GM10248 (cell line): ENCODE measurements at regions not wholly inside any gene's neighbourhood (a gene's known extent, or its start where the extent isn't known, plus 50 kb on each side); places are given as distances from the start of the nearest gene placed in this dataset.

ENCODE experiments used
- CTCF ChIA-PET: fragments of 300-600 bp; sonication (Branson Sonifier 250); formaldehyde crosslinking; extraction: SDS; loops from one replicate; lab custom pipeline; 2021; ENCODE audit warnings: antibody characterized with exemption; lab: Yijun Ruan, JAX
- POLR2A ChIA-PET: fragments of 350-650 bp; sonication (Branson Sonifier 250); formaldehyde crosslinking; extraction: SDS; loops from one replicate; lab custom pipeline; 2020; ENCODE audit warnings: antibody characterized with exemption; lab: Yijun Ruan, JAX
- DNase-seq: peaks from one replicate; pipeline ENCODE4 v3.0.0; 2012; ENCODE audit errors: extremely low spot score
- TF ChIP-seq, protein P1 (sequence below): IDR thresholded peaks from 2 replicates; pipeline ENCODE4 v1.5.1; 2012; ENCODE audit warnings: mild to moderate bottlenecking, low read depth; ENCODE audit errors: extremely low read depth, missing control alignments, control extremely low read depth

DNA sequence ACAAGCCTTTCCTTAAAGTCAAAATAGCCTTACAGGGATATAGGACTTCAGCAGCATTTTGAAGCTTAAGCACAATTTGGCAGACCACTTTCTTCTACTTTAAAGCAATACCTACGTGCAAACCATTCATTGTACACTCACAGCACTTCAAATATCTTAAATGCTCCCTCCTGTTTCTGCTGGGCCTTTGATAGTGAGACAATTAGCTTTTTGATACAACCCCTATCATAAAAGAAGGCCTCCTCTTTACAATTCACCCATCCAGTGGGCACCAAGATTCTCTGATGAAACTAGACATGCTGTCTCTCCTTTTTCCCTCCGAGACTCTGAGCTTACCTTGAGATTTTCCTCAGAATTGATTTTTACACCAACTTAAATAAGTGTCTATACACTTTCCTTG is 157.5 kb upstream of the FAR2 start:
- DNase-seq = no peak
- TF ChIP-seq, protein P1, sequence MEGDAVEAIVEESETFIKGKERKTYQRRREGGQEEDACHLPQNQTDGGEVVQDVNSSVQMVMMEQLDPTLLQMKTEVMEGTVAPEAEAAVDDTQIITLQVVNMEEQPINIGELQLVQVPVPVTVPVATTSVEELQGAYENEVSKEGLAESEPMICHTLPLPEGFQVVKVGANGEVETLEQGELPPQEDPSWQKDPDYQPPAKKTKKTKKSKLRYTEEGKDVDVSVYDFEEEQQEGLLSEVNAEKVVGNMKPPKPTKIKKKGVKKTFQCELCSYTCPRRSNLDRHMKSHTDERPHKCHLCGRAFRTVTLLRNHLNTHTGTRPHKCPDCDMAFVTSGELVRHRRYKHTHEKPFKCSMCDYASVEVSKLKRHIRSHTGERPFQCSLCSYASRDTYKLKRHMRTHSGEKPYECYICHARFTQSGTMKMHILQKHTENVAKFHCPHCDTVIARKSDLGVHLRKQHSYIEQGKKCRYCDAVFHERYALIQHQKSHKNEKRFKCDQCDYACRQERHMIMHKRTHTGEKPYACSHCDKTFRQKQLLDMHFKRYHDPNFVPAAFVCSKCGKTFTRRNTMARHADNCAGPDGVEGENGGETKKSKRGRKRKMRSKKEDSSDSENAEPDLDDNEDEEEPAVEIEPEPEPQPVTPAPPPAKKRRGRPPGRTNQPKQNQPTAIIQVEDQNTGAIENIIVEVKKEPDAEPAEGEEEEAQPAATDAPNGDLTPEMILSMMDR = no peak
- ChIA-PET POLR2A (no interaction called here), CTCF (no interaction called here)

DNA sequence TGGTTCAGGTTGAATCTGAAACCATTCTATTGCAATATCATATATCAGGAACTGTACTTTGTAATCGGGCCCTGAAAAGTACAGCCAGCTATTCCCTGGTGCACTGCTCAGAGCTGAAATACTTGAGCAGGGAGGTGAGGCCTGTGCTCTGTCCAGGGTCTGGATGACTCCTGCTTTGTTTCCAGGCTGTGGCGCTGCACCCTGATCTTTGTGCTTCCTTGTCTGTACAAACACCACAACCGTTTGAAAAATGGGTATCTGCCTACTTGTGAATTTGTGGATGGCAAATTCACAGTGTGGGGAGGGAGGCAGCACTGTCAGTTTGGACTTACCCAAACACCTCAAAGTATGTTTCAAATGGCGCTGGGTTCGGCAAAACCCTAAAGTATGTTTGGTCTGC is 155.4 kb upstream of the FAR2 start:
- TF ChIP-seq, protein P1 = no peak
- DNase-seq = no peak
- ChIA-PET POLR2A (no interaction called here), CTCF (interaction anchor here (1.0 kb wide), 1 partner anchor 11 kb away, joined by 3 read pairs; no protein-coding TSS in a partner anchor)

DNA sequence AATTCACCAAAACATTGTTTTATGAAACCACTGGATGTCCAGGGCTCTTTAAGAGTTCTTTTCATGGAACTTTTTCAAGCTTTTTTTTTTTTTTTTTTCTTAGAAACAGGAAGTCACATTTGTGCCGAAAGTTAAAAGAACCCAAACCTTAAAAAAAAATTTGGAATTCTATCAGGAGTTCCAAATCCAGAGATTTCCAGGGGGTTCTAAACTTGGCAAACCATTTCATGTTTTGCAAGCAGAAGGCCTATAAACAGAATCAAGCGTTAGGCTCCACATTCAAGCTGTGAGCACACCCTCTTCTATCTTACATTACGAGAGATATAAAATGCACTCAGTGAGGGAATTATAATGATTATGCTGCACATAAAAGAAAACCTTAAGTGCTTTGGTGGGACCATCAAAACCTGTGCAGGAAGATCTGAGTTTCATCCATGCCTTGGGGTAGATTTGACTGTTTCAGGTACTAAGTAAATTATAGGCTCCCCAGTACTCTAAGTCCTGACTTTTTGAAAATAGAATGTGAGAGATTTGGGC is 154.8 kb upstream of the FAR2 start:
- CTCF ChIA-PET = no interaction called here
- DNase-seq = no peak
- TF ChIP-seq, protein P1 = no peak
- POLR2A ChIA-PET = no interaction called here

DNA sequence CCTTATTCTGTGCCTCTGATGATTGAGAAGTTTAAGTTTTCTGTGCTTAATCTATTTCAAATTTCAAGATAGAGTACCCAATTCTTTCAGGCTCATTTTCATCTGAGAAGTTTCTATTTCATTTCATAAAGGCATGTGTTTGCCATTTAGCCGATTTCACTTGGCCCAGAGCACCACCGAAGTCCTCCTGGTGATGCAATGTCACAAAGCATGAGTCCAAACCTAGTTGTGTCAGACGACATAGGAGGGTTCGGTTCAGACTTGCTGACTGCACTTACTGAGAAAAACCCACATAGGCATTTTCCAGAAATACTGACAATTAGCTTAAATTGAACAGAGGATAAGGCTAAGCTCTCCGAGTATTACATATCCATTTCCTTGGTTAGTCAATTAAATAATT is 152.4 kb upstream of the FAR2 start:
- ChIA-PET POLR2A (no interaction called here), CTCF (no interaction called here)
- TF ChIP-seq, protein P1 = no peak
- DNase-seq = no peak

DNA sequence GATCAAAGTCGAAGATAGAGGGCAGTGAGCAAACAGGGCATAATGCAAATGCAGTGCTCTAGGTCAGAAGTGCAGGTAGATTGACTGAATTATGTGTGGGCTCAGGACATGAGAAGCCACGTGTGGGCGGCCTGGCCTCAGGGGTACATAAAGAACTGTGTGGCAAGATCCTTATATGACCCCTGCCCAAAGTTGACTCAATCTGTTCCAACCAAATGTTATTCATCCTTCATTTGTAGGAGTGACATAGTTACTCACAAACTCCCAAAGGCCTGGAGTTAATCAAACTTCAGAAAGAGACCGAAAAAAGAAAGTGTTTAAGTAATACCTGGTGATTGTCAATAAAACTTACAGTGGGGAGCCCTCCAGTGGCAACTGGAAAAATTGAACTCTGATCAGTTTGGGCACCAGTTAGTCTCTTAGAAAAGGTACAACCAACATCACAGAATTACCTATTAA is 150.4 kb upstream of the FAR2 start:
- CTCF ChIA-PET = interaction anchor here (1.0 kb wide), 1 partner anchor 1266 kb away, joined by 3 read pairs; no protein-coding TSS in a partner anchor
- TF ChIP-seq, protein P1 = peak; percentile 21

DNA sequence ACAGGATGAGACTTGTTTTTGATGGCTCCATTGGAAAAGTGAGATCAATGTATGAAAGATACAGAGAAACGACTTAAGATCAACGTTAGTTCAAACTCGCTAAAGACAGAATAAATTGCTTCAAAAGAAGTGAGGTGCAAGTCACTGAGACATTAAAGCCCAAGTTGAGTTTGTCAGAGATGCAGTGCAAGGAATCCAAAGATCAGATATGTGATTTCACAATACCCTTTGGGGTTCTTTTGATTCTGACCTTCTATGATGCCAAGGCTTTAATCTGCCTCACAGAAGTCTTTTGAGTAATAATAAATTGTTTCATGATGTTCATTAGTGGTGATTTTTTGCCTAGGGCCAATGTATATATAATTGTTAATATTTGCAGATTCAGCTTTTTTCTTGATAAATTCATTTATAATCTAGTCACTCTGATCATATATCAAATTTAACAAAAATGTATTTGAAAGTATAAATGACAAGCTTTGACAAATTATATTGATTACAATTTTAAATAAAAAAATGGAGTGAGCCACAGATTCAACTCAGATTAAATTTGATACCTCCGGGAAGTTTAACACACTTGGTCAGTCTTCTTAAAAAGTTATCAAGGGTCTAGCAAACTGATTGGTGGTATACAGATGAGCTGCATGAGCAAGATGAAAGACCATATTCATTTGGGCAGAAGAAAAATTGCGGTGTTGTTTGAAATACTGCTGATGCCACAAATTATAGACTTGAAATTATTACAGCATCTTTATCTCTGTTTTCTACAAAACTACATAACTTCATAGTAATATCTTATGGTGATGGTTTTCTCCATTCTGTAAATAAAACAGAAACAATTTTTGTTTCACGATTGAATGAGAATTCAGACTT is 144.8 kb upstream of the FAR2 start:
- CTCF ChIA-PET = no interaction called here
- DNase-seq = no peak
- TF ChIP-seq, protein P1 = no peak
- POLR2A ChIA-PET = no interaction called here

More for the DNA sequence above, 150.4 kb upstream of the FAR2 start:
- DNase-seq = peak; percentile 17
- POLR2A ChIA-PET = no interaction called here
